SIG-M5 treated with dmso at 0.1 percent for 504 hours (cell line): ENCODE measurements at regions not wholly inside any gene's neighbourhood (a gene's known extent, or its start where the extent isn't known, plus 50 kb on each side); places are given as distances from the start of the nearest gene placed in this dataset.
"Not testable (repeated sequence)": the region's sequence is repeated elsewhere in the genome, so short reads cannot be mapped to it uniquely, and the experiment has no call there.

Experiments
- DNase-seq: peaks from one replicate; lab custom pipeline; 2025; ENCODE audit not compliant: unreplicated experiment; lab: John Stamatoyannopoulos, UW

DNA sequence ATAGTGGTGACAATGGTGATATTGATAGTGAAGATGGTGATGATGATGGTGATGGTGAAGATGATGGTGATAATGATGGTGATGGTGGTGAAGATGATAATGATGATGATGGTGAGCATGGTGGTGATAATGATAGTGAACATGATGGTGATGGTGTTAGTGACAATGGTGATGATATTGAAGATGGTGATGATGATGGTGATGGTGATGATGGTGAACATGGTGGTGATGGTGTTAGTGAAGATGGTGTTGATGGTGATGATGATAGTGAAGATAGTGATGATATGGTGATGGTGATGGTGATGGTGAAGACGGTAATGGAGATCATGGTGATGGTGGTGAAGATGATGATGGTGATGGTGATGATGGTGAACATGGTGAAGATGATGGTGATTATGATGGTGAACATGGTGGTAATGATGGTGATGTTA, 259.2 kb downstream of the MATN1 start:
- DNase-seq, result no peak

- no peak for DNase-seq
These were observed 260.5 kb downstream of the MATN1 start for GRCh38 chr1:30462826-30463425.

GRCh38 chr1:30462166-30462565, 261.2 kb downstream of the MATN1 start:
- DNase-seq, result no peak

- no peak for DNase-seq
These were observed 261.7 kb downstream of the MATN1 start for GRCh38 chr1:30461640-30462039.

DNA sequence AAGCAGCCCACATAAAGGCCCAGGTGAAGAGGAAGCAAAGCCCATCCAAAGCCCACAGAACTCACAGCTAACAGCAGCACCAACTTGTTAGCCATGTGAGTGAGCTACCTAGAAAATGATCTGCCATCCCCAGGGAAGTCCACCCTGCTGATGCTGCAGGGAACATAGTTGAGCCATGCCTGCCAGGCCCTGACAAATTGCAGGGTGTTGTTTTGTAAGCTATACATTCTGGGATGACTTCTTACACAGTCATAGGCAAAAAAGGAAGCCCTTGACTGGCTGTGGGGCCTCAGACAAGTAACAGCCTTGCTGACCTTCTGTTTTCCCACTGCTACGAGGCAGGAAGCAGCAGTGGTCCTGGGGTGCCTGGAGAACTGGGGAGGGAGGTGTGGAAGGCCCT, 262.7 kb downstream of the MATN1 start:
- DNase-seq, result no peak

DNA sequence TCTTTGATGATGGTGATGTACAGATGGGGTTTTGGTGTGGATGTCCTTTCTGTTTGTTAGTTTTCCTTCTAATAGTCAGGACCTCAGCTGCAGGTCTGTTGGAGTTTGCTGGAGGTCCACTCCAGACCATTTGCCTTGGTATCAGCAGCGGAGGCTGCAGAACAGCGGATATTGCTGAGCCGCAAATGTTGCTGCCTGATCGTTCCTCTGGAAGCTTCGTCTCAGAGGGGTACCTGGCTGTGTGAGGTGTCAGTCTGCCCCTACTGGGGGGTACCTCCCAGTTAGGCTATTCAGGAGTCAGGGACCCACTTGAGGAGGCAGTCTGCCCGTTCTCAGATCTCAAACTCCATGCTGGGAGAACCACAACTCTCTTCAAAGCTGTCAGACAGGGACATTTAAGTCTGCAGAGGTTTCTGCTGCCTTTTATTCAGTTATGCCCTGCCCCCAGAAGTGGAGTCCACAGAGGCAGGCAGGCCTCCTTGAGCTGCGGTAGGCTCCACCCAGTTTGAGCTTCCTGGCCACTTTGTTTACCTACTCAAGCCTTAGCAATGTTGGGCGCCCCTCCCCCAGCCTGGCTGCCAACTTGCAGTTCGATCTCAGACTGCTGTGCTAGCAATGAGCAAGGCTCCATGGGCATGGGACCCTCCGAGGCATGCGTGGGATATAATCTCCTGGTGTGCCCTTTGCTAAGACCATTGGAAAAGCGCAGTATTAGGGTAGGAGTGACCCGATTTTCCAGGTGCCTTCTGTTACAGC, 264.5 kb downstream of the MATN1 start:
- not testable (repeated sequence) for DNase-seq

DNA sequence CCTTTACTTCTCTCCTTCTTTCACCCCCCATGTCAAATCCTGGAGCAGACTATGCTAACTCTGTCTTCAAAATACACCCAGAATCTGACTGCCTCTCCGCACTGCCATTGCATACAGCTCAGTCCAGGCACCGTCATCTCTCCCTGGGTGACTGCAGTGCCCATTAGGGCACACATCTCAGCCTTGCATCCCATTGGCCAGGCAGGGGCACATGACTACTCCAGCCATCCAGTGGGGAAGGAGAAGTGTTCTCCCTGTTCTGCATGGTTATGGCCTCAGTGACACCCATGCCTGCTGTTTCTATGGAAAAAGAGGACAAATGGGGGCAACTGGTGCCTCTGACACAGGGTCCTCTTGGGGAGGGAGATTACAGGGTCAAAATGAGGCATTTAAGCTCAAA, 270.5 kb downstream of the MATN1 start:
- no peak for DNase-seq

GRCh38 chr1:30452170-30452569, 271.2 kb downstream of the MATN1 start:
- no peak for DNase-seq

- no peak for DNase-seq
These were observed 271.8 kb downstream of the MATN1 start for GRCh38 chr1:30451532-30452125.

GRCh38 chr1:30450818-30451233, 272.6 kb downstream of the MATN1 start:
- no peak for DNase-seq

DNA sequence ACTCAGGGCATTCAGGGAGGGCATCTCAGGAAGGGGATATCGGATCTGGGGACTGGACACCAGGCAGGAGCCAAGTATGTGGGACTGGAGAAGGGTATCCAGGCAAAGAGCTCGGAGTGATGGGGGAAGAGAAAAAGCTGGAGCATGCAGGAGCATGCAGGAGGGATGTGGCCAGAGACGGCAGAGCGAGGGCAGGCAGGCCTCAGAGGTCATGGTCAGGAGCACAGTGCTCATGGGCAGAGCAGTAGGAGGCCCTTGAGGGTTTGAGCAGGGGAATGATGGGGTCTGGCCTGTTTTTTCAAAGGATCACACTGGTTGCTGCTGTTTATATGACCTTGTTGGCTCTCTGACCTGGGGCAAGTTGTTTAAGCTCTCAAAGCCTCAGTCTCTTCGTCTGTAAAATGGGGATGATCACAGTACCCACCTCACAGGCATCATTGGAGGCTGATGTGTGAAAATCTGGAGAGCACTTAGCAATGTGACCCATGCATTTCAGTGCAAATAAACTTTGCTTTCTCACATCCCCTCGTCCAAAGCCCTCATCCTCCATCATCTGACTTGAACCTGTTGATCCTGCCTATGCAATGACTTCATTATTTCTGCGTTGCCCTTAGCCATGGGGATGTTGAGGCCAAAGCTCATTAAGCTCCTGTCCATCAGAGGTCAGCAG, 273.1 kb downstream of the MATN1 start:
- DNase-seq, result no peak

GRCh38 chr1:30449428-30450147, 273.8 kb downstream of the MATN1 start:
- DNase-seq, result no peak

DNA sequence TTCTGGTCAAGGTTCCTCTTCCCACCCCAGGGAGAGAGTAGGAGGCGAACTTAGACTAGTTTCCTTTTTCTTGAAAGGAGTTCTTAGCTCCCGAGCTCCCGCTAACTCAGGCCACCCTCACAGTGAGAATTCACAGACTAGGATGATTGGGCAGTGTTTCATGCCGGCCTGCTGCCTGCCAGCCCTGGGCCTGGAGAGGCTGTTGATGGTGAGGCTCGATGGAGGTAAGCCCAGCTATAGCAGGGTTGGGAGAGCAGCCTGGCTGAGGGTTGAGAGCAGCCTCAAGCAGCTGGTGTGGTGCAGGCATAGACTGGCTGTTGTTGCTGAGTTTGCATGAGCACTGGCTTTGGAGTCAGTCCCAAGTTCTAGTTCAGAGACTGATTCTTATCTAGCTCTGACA, 274.4 kb downstream of the MATN1 start:
- DNase-seq, result no peak

DNA sequence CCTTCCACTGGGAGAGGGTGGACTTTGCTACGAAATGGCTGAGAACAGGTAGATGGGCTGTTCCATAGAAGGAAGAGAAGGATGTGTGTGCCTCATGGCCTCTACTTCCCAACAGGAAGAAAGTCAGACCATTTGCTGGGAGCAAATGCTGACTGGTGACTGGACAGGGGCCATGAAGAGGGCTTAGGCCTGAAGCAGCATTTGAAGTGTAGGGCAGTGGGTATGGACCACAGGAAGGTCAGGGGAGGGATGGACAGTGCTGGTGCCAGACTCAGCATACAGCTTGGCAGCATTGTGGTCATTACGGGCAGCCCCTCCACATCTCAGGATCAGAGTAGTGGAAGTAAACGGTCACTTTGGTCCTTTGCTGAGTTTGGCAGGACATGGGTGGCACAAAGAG, 275.7 kb downstream of the MATN1 start:
- no peak for DNase-seq

DNA sequence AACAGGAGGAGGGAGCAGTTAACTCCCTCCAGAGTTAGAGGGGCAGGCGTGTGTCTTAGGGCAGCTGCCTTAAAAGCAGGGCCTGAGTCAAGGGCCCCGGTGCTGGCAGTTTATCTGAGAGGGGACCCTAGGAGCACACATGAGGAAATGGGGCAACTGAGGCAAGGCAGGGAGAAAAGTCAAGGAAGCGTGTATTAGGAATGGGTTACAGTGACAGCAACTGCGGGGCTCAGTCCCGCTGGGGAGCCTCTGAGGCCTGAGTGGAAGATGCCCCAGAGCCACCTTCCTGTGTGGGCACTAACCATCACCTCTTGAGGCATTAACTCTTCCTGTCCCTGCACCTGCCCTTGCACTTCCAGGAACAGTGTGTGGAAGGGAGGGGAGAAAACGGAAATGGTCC, 276.3 kb downstream of the MATN1 start:
- no peak for DNase-seq

DNA sequence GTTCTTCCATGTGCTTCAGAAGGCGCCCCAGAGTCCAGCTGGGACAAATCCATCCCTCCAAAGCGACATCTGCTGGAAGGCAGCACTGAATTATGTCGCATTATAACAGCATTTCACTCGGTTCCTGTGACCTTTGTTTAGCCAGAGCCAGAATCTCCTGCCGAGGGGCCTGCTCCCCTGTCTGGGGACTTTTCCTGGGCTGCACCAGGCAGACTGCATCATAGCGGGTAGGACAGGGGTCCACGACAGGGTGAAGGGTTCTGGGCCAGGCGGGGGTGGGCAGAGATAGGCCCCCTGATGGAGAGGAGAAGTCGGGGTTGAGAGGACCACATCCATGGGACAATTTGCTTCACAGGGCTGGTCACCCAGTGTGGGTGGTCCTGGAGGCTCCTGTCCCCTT, 276.9 kb downstream of the MATN1 start:
- no peak for DNase-seq

GRCh38 chr1:30446095-30446494, 277.3 kb downstream of the MATN1 start:
- DNase-seq, result no peak

DNA sequence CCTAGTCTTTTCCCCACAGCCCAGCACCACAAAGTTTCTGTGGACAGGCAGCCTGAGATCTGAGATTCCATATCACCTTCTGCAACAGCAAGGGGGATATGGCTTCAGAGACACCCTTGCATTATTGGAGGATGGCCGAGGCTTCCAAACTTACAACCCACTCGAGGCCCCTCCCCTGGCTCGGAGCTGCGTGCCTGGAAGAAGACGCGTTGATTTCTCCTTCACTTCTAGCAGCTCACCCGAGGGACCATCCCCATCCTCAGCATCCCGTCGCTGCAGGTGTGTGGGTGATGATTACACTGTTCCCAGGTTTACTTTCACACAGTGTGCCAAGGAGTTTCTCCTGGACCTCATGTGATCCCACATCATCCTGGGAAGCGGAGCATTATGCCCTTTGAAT, 277.9 kb downstream of the MATN1 start:
- no peak for DNase-seq

- no peak for DNase-seq
These were observed 278.5 kb downstream of the MATN1 start for GRCh38 chr1:30444850-30445249.

DNA sequence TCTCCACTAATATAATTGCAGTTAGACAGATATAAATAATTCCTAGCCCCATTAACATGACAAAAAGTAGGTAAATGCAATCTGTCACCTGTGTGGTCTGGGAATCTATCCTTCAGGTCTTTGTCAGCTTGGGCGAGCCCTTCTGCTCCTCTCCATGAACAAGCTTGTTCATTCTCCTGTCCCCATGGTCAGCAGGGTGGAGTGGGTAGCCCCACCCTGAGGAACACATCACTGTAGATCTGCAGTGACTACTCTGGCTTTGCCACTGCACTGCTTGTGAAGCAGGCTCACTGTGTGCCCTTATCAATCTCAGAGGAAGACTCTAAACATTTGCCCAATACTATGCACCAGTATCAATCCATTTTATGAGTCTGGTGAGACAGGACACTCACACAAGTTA, 279.0 kb downstream of the MATN1 start:
- DNase-seq, result no peak

DNA sequence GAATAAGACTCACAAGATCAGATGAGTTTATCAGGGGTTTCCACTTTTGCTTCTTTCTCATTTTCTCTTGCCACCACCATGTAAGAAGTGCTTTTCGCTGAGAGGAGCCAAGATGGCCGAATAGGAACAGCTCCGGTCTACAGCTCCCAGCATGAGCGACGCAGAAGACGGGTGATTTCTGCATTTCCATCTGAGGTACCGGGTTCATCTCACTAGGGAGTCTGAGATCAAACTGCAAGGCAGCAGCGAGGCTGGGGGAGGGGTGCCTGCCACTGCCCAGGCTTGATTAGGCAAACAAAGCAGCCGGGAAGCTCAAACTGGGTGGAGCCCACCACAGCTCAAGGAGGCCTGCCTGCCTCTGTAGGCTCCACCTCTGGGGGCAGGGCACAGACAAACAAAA, 285.1 kb downstream of the MATN1 start:
- not testable (repeated sequence) for DNase-seq
